ENCODE measurements at regions not wholly inside any gene's neighbourhood (a gene's known extent, or its start where the extent isn't known, plus 50 kb on each side); places are given as distances from the start of the nearest gene placed in this dataset.
A peak's percentile ranks its signal among the peaks of the same experiment; 100 is the strongest.
"Not testable (repeated sequence)": the region's sequence is repeated elsewhere in the genome, so short reads cannot be mapped to it uniquely, and the experiment has no call there.

DNA sequence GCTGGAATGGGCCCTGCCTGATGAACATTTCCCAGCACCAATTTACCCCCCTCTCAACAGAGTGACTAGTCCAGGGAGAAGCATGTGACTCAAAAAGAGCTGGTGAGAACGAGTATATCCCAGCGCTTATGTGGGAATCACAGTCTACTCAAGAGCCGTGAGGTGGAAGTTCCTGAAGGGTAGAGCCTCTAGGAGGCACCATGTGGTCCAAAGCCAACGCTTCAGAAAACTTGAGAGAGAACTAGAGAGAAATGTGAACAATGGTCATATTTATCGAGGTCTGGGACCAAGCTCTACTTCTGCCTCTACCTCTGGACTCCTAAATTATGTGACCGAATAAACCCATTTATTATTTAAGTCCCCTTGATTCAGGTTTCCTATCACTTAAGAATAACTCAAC is 111.0 kb upstream of the RAP2B start:
- H3K4me1 ChIP-seq (ENCODE audit: control insufficient read depth, insufficient read depth, low read length, unreplicated experiment): peaks cover 23% of the 10 kb centered on the region
- peak overlapping the region; percentile 79 for H3K27ac ChIP-seq (ENCODE audit: low read depth, low read length)
- no peak overlapping the region for H2AFZ ChIP-seq (ENCODE audit: low read length, unreplicated experiment)

DNA sequence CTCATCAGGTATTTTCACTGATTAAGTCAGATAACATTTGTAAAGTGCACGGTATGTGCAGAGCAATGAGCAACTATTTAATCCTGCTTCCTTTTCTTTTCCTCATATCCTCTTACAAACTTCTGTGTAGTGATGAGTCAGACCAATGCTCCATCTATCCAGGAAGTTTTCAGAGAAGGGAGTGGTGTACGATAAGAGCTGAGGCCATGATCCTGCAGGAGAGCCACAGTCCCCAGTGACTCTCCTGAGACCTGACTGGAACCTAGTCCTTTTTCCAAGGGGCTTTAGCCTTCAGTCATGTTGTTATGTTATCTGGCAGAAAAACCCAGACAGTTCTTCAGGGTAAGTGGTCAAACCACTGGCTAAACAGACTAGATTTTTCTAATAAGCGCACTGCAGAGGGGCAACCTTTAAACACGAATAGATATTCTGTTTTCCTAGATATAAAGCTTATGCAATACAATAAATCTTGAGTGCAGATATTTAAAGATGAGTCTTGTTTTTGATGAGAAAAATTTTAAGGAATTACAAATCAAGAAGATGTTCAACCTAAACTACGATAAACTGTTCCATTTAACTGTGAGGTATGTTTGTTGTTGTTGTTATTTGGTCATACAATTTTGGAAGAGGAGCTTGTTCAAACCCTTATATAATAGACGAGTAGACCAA is 110.5 kb upstream of the RAP2B start:
- H3K4me3 ChIP-seq (ENCODE audit: low read depth, low read length): peak overlapping the region; percentile 50
- peak overlapping the region; percentile 38 for H2AFZ ChIP-seq (ENCODE audit: low read length, unreplicated experiment)
- no peaks in the 10 kb centered on the region for H3K36me3 ChIP-seq (ENCODE audit: insufficient read depth, low read length)
- peaks cover 23% of the 10 kb centered on the region for H3K4me1 ChIP-seq (ENCODE audit: control insufficient read depth, insufficient read depth, low read length, unreplicated experiment)
- H3K27ac ChIP-seq (ENCODE audit: low read depth, low read length): peak overlapping the region; percentile 79
- no peaks in the 10 kb centered on the region for H3K79me2 ChIP-seq (ENCODE audit: control insufficient read depth, insufficient read depth, low read length, unreplicated experiment)
- H3K27me3 ChIP-seq (ENCODE audit: insufficient read depth, low read length): no peaks in the 10 kb centered on the region

More for the DNA sequence above, 111.0 kb upstream of the RAP2B start:
- Histone ChIP-seq H3K79me2 (ENCODE audit: control insufficient read depth, insufficient read depth, low read length, unreplicated experiment) (no peaks in the 10 kb centered on the region), H3K27me3 (ENCODE audit: insufficient read depth, low read length) (no peaks in the 10 kb centered on the region), H3K36me3 (ENCODE audit: insufficient read depth, low read length) (no peaks in the 10 kb centered on the region), H3K4me3 (ENCODE audit: low read depth, low read length) (no peak overlapping the region)

DNA sequence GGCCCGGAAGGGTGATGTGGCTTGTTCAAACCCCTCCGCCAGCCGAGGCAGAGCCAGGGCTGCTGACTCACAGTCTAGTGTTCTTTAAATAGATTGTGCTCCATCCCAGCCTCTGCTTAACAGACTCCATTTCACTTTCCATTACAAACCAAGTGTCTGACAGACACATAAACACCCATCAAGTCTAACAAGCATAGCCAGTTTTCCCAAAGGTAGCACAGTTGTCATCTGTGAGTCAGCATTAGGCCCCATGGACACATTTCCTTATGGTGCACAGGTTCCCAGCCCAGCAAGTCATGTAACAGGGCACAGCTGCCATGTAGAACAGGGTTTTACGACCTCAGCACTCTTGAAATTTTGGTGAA is 109.9 kb upstream of the RAP2B start:
- peak overlapping the region; percentile 50 for H3K4me3 ChIP-seq (ENCODE audit: low read depth, low read length)
- H2AFZ ChIP-seq (ENCODE audit: low read length, unreplicated experiment): peak overlapping the region; percentile 38
- no peaks in the 10 kb centered on the region for H3K36me3 ChIP-seq (ENCODE audit: insufficient read depth, low read length)
- H3K27ac ChIP-seq (ENCODE audit: low read depth, low read length): peak overlapping the region; percentile 79
- H3K27me3 ChIP-seq (ENCODE audit: insufficient read depth, low read length): no peaks in the 10 kb centered on the region
- H3K79me2 ChIP-seq (ENCODE audit: control insufficient read depth, insufficient read depth, low read length, unreplicated experiment): no peaks in the 10 kb centered on the region
- peaks cover 23% of the 10 kb centered on the region for H3K4me1 ChIP-seq (ENCODE audit: control insufficient read depth, insufficient read depth, low read length, unreplicated experiment)

DNA sequence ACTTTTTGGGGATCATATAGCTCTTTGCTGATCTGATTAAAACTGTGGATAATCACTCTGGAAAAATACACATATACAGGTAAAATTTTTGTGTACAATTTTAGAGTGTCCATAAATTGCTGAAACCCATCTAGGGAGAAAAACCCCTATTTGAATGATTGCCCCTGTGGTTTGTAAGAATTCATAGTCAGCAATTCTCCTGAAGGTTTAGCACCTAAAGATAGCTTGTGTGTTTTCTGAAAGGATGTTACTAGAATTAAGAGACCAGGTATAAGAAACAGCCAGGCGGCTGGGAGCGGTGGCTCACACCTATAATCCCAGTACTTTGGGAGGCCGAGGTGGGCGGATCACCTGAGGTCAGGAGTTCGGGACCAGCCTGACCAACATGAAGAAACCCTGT is 106.8 kb upstream of the RAP2B start:
- Histone ChIP-seq H3K4me1 (ENCODE audit: control insufficient read depth, insufficient read depth, low read length, unreplicated experiment) (peaks cover 36% of the 10 kb centered on the region), H3K27ac (ENCODE audit: low read depth, low read length) (no peak overlapping the region), H3K79me2 (ENCODE audit: control insufficient read depth, insufficient read depth, low read length, unreplicated experiment) (no peaks in the 10 kb centered on the region), H3K27me3 (ENCODE audit: insufficient read depth, low read length) (no peaks in the 10 kb centered on the region), H2AFZ (ENCODE audit: low read length, unreplicated experiment) (no peak overlapping the region), H3K4me3 (ENCODE audit: low read depth, low read length) (no peak overlapping the region), H3K36me3 (ENCODE audit: insufficient read depth, low read length) (no peaks in the 10 kb centered on the region)

DNA sequence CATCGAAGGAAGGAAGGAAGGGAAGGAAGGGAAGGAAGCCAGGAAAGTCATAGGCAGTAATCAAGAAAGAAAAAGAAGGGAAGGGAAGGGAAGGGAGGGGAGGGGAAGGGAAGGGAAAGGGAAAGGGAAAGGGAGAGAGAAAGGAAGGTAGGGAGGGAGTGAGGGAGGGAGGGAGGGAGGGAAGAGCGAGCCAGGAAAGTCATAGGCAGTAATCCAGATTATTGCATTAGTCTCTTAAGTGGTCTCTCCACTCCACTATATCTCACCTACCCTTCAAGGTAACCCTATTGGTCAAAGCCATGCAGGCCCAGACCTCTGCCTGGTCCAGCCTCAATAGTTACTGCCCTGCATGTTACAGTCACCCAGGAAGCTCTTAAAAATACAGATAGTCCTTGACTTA is 106.2 kb upstream of the RAP2B start:
- H3K36me3 ChIP-seq (ENCODE audit: insufficient read depth, low read length): no peaks in the 10 kb centered on the region
- no peak overlapping the region for H2AFZ ChIP-seq (ENCODE audit: low read length, unreplicated experiment)
- no peak overlapping the region for H3K27ac ChIP-seq (ENCODE audit: low read depth, low read length)
- peaks cover 36% of the 10 kb centered on the region for H3K4me1 ChIP-seq (ENCODE audit: control insufficient read depth, insufficient read depth, low read length, unreplicated experiment)
- no peak overlapping the region for H3K4me3 ChIP-seq (ENCODE audit: low read depth, low read length)
- H3K27me3 ChIP-seq (ENCODE audit: insufficient read depth, low read length): no peaks in the 10 kb centered on the region
- no peaks in the 10 kb centered on the region for H3K79me2 ChIP-seq (ENCODE audit: control insufficient read depth, insufficient read depth, low read length, unreplicated experiment)

DNA sequence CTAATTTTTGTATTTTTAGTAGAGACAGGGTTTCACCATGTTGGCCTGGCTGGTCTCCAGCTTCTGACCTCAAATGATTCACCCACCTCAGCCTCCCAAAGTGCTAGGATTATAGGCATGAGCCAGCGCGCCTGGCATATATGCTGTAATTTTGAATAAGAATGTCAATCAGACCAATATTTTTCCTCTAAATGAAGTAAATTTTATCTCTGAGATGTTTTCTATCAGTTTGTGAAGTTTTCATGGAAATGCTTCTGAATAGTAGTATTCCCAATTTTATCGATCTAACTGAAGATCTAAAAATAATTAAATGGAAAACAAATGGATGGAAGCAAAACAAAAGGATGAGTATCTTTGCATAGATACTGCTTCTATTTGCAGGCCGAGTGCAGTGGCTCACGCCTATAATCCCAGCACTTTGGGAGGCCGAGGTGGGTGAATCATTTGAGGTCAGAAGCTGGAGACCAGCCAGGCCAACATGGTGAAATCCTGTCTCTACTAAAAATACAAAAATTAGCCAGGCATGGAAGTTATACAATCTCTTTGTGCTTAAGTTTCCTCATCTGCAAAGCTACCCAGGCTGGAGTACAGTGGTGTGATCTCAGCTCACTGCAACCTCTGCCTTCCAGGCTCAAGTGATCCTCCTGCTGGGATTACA is 103.9 kb upstream of the RAP2B start:
- H3K4me3 ChIP-seq (ENCODE audit: low read depth, low read length): peak overlapping the region; percentile 16

DNA sequence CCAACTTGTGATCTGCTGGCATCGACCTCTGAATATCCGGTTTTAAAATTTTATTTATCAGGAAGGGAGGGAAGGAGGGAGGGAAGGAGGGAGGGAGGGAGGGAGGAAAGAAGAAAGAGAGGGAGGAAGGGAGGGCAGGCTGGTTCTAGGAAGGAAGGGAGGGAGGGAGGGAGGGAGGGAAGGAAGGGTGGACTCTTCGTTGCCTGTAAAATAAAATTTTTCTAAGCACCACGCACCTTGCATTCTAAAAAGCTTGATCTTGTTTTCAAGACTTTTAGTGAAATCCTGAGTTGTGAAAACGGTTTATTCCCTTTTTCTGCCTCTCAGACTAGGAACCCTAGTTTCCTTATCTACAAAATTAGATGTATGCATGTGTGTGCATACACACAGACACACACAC is 101.7 kb upstream of the RAP2B start:
- Histone ChIP-seq H3K27ac (ENCODE audit: low read depth, low read length) (no peak overlapping the region), H3K79me2 (ENCODE audit: control insufficient read depth, insufficient read depth, low read length, unreplicated experiment) (no peaks in the 10 kb centered on the region), H3K27me3 (ENCODE audit: insufficient read depth, low read length) (no peaks in the 10 kb centered on the region), H3K36me3 (ENCODE audit: insufficient read depth, low read length) (no peaks in the 10 kb centered on the region), H3K4me3 (ENCODE audit: low read depth, low read length) (no peak overlapping the region), H2AFZ (ENCODE audit: low read length, unreplicated experiment) (no peak overlapping the region), H3K4me1 (ENCODE audit: control insufficient read depth, insufficient read depth, low read length, unreplicated experiment) (peaks cover 13% of the 10 kb centered on the region)

More for the DNA sequence above, 103.9 kb upstream of the RAP2B start:
- H3K27ac ChIP-seq (ENCODE audit: low read depth, low read length): peak overlapping the region; percentile 92
- H3K79me2 ChIP-seq (ENCODE audit: control insufficient read depth, insufficient read depth, low read length, unreplicated experiment); H2AFZ ChIP-seq (ENCODE audit: low read length, unreplicated experiment); H3K36me3 ChIP-seq (ENCODE audit: insufficient read depth, low read length); H3K27me3 ChIP-seq (ENCODE audit: insufficient read depth, low read length): not testable (repeated sequence)
- H3K4me1 ChIP-seq (ENCODE audit: control insufficient read depth, insufficient read depth, low read length, unreplicated experiment): peaks cover 13% of the 10 kb centered on the region

DNA sequence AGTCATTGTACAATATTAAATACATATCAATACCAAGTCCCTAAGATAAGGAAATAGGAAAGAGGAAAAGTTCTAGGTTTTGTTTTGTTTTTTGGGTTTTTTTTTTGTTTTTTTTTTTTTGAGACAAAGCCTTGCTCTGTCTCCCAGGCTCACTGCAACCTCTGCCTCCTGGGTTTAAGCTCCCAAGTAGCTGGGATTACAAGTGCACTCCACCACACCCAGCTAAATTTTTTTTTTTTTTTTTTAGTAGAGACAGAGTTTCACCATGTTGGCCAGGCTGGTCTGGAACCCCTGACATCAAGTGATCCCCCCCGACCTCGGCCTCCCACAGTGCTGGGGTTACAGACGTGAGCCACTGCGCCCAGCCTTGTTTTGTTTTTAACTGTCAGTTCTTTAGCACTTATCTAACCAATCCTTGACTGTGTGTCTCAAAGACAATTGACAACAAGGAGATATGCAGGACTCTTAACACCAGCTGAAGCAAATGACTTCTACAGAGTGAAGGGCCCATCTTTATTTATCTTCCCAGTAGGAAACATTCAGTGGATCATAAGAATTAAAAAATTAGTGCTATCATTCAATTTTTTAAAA is 100.0 kb upstream of the RAP2B start:
- Histone ChIP-seq H3K4me1 (ENCODE audit: control insufficient read depth, insufficient read depth, low read length, unreplicated experiment) (peaks cover 13% of the 10 kb centered on the region), H3K79me2 (ENCODE audit: control insufficient read depth, insufficient read depth, low read length, unreplicated experiment) (no peaks in the 10 kb centered on the region), H3K4me3 (ENCODE audit: low read depth, low read length) (no peak overlapping the region), H3K27ac (ENCODE audit: low read depth, low read length) (no peak overlapping the region), H3K27me3 (ENCODE audit: insufficient read depth, low read length) (no peaks in the 10 kb centered on the region), H2AFZ (ENCODE audit: low read length, unreplicated experiment) (no peak overlapping the region), H3K36me3 (ENCODE audit: insufficient read depth, low read length) (no peaks in the 10 kb centered on the region)

DNA sequence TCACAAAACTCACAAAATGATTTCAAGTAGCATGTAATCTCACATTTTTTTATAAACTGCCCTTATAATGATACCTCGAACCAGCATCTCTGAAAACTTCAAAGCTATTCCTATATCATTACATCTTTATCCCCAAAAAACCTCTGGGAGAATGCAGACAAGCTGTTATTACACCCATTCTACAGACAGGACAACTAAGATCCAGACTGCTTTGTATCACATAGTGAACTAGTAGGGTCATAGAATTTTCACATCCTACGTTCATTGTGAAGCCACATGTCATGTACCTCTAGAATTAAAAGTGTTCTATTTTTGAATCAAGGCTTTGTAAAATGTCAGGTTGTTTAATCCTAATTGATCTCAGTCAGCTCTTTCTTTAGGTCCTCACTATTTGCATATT is 98.7 kb upstream of the RAP2B start:
- Histone ChIP-seq H3K27me3 (ENCODE audit: insufficient read depth, low read length) (no peaks in the 10 kb centered on the region), H3K36me3 (ENCODE audit: insufficient read depth, low read length) (no peaks in the 10 kb centered on the region), H3K27ac (ENCODE audit: low read depth, low read length) (no peak overlapping the region), H3K4me3 (ENCODE audit: low read depth, low read length) (no peak overlapping the region), H2AFZ (ENCODE audit: low read length, unreplicated experiment) (no peak overlapping the region), H3K4me1 (ENCODE audit: control insufficient read depth, insufficient read depth, low read length, unreplicated experiment) (peaks cover 10% of the 10 kb centered on the region), H3K79me2 (ENCODE audit: control insufficient read depth, insufficient read depth, low read length, unreplicated experiment) (no peaks in the 10 kb centered on the region)

DNA sequence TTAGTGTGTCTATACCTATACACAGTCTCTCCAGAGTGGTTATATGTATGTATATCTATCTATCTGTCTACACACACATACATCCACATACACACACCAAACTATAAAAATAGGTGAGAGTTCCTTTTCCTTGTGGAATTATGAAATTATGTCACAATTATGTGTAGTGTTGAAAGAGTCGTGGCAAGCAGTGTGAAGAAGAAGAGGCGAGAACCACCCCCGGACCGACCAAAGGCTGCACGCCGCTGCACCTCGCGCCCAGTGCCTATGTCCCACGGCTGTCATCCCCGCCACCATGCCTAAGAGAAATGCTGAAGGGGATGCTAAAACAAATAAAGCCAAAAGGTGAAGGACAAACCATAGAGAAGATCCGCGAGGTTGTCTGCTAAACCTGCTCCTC is 95.0 kb upstream of the RAP2B start:
- Histone ChIP-seq H3K27ac (ENCODE audit: low read depth, low read length) (no peak overlapping the region), H3K4me3 (ENCODE audit: low read depth, low read length) (no peak overlapping the region), H3K79me2 (ENCODE audit: control insufficient read depth, insufficient read depth, low read length, unreplicated experiment) (no peaks in the 10 kb centered on the region), H3K36me3 (ENCODE audit: insufficient read depth, low read length) (no peaks in the 10 kb centered on the region), H2AFZ (ENCODE audit: low read length, unreplicated experiment) (no peak overlapping the region), H3K27me3 (ENCODE audit: insufficient read depth, low read length) (no peaks in the 10 kb centered on the region), H3K4me1 (ENCODE audit: control insufficient read depth, insufficient read depth, low read length, unreplicated experiment) (peaks cover 14% of the 10 kb centered on the region)
